Liver (tissue), 3 donors: ENCODE measurements at regions not wholly inside any gene's neighbourhood (a gene's known extent, or its start where the extent isn't known, plus 50 kb on each side); places are given as distances from the start of the nearest gene placed in this dataset.

ENCODE experiments used
- CTCF ChIP-seq: fragments of 150-350 bp; IDR thresholded peaks from 2 replicates; pipeline ENCODE4 v1.5.1; 2017; ENCODE audit warnings: improper control_type of control experiment, low read depth, low read length; ENCODE audit not compliant: missing input control
- EGR1 ChIP-seq, 2 donors: IDR thresholded peaks; 2 replicates each; pipeline ENCODE4 v1.6.1; 2016 to 2018; ENCODE audit warnings: antibody characterized with exemption in 2 of 2, low read depth in 2 of 2
- GABPA ChIP-seq, 2 donors: IDR thresholded peaks in 1 of 2; conservative IDR thresholded peaks in 1 of 2; 2 replicates each; pipeline ENCODE4 v1.6.1; 2016; ENCODE audit warnings: antibody characterized with exemption in 2 of 2, mild to moderate bottlenecking in 1 of 2, moderate library complexity in 1 of 2
- TF ChIP-seq, protein P1 (sequence below): IDR thresholded peaks from 2 replicates; pipeline ENCODE4 v1.6.1; 2016; ENCODE audit warnings: antibody characterized with exemption
- TF ChIP-seq, protein P2 (sequence below): IDR thresholded peaks from 2 replicates; pipeline ENCODE4 v1.6.1; 2016; ENCODE audit warnings: antibody characterized with exemption
- donor health status: healthy.
- donor health status: healthy.

GRCh38 chr11:43212279-43212678 lies 99.5 kb upstream of the API5 start:
- TF ChIP-seq CTCF: no peak
- TF ChIP-seq, protein P1, sequence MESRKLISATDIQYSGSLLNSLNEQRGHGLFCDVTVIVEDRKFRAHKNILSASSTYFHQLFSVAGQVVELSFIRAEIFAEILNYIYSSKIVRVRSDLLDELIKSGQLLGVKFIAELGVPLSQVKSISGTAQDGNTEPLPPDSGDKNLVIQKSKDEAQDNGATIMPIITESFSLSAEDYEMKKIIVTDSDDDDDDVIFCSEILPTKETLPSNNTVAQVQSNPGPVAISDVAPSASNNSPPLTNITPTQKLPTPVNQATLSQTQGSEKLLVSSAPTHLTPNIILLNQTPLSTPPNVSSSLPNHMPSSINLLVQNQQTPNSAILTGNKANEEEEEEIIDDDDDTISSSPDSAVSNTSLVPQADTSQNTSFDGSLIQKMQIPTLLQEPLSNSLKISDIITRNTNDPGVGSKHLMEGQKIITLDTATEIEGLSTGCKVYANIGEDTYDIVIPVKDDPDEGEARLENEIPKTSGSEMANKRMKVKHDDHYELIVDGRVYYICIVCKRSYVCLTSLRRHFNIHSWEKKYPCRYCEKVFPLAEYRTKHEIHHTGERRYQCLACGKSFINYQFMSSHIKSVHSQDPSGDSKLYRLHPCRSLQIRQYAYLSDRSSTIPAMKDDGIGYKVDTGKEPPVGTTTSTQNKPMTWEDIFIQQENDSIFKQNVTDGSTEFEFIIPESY: no peak
- no peak for TF ChIP-seq GABPA (IDR thresholded peaks at IDR 0.05 in 1 of 2, conservative IDR thresholded peaks at IDR 0.05 in 1 of 2)
- TF ChIP-seq, protein P2, sequence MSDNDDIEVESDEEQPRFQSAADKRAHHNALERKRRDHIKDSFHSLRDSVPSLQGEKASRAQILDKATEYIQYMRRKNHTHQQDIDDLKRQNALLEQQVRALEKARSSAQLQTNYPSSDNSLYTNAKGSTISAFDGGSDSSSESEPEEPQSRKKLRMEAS: no peak
- no peak for TF ChIP-seq EGR1 (IDR thresholded peaks at IDR 0.05; ENCODE audit: low read depth in 2 of 2)
